ENCODE measurements at regions not wholly inside any gene's neighbourhood (a gene's known extent, or its start where the extent isn't known, plus 50 kb on each side); places are given as distances from the start of the nearest gene placed in this dataset.

- Histone ChIP-seq H3K79me2 (ENCODE audit: insufficient read depth) (no peaks in the 10 kb centered on the region), H3K4me3 (ENCODE audit: low read depth in 2 of 2, low read length in 1 of 2) (no peak overlapping the region), H3K4me2 (no peak overlapping the region), H3K9me3 (no peaks in the 10 kb centered on the region), H3F3A (replicated peaks; ENCODE audit: insufficient read depth) (no peaks in the 10 kb centered on the region), H3K4me1 (ENCODE audit: control insufficient read depth in 1 of 2, insufficient read depth in 2 of 2, low read depth in 1 of 2, low read length in 1 of 2) (no peaks in the 10 kb centered on the region), H2AFZ (ENCODE audit: low read depth) (no peak overlapping the region), H3K9me2 (no peaks in the 10 kb centered on the region), H3K36me3 (replicated peaks in 1 of 2; ENCODE audit: control insufficient read depth in 1 of 2, insufficient read depth in 2 of 2, low read length in 1 of 2) (no peaks in the 10 kb centered on the region), H3K27me3 (ENCODE audit: insufficient read depth) (no peaks in the 10 kb centered on the region), H3K9ac (no peak overlapping the region), H3K27ac (ENCODE audit: low read depth in 2 of 2, low read length in 1 of 2) (no peak overlapping the region), H4K20me1 (ENCODE audit: insufficient read depth) (no peaks in the 10 kb centered on the region)
- TF ChIP-seq PBX3 (IDR thresholded peaks at IDR 0.05): no peak
- TF ChIP-seq TEAD4 (IDR thresholded peaks at IDR 0.05; ENCODE audit: borderline replicate concordance, insufficient read depth): no peak
- TF ChIP-seq ELF1 (IDR thresholded peaks at IDR 0.05): no peak
- TF ChIP-seq SIN3A (IDR thresholded peaks at IDR 0.05; ENCODE audit: borderline replicate concordance, low read depth, low read length): no peak
- 80% methylated on average over 2 of the region's 2 CpGs for WGBS (ENCODE audit: low lambda C conversion rate)
- ChIA-PET CTCF (no interaction called here), POLR2A (no interaction called here)
- DNase-seq: no peak
These were observed 108.5 kb upstream of the PAPPA start for GRCh38 chr9:116045083-116045482.

GRCh38 chr9:116048081-116048480 lies 105.5 kb upstream of the PAPPA start:
- Histone ChIP-seq H3K27ac (ENCODE audit: low read depth in 2 of 2, low read length in 1 of 2) (no peak overlapping the region), H3K9me3 (no peaks in the 10 kb centered on the region), H4K20me1 (ENCODE audit: insufficient read depth) (no peaks in the 10 kb centered on the region), H3K4me1 (ENCODE audit: control insufficient read depth in 1 of 2, insufficient read depth in 2 of 2, low read depth in 1 of 2, low read length in 1 of 2) (no peaks in the 10 kb centered on the region), H2AFZ (ENCODE audit: low read depth) (no peak overlapping the region), H3K79me2 (ENCODE audit: insufficient read depth) (no peaks in the 10 kb centered on the region), H3K9ac (no peak overlapping the region), H3K36me3 (replicated peaks in 1 of 2; ENCODE audit: control insufficient read depth in 1 of 2, insufficient read depth in 2 of 2, low read length in 1 of 2) (no peaks in the 10 kb centered on the region), H3F3A (replicated peaks; ENCODE audit: insufficient read depth) (no peaks in the 10 kb centered on the region), H3K4me2 (no peak overlapping the region), H3K27me3 (ENCODE audit: insufficient read depth) (no peaks in the 10 kb centered on the region), H3K9me2 (no peaks in the 10 kb centered on the region), H3K4me3 (ENCODE audit: low read depth in 2 of 2, low read length in 1 of 2) (no peak overlapping the region)
- TF ChIP-seq CHD2 (IDR thresholded peaks at IDR 0.05; ENCODE audit: low read length, partially characterized antibody): no peak
- no peak for TF ChIP-seq POLR2AphosphoS5 (IDR thresholded peaks at IDR 0.05; ENCODE audit: low read depth, low read length)
- no peak for TF ChIP-seq CTCF (IDR thresholded peaks at IDR 0.05)
- ChIA-PET CTCF (no interaction called here), POLR2A (no interaction called here)
- 83% methylated on average over 2 of the region's 2 CpGs for WGBS (ENCODE audit: low lambda C conversion rate)
- no peak for DNase-seq

GRCh38 chr9:116049456-116049855 lies 104.1 kb upstream of the PAPPA start:
- H3K9me2 ChIP-seq: no peaks in the 10 kb centered on the region
- H3K4me2 ChIP-seq: no peak overlapping the region
- H2AFZ ChIP-seq (ENCODE audit: low read depth): no peak overlapping the region
- no peaks in the 10 kb centered on the region for H3K27me3 ChIP-seq (ENCODE audit: insufficient read depth)
- H3F3A ChIP-seq (replicated peaks; ENCODE audit: insufficient read depth): no peaks in the 10 kb centered on the region
- WGBS (ENCODE audit: low lambda C conversion rate): 61% methylated on average over 4 of the region's 4 CpGs
- no peak overlapping the region for H3K4me3 ChIP-seq (ENCODE audit: low read depth in 2 of 2, low read length in 1 of 2)
- H4K20me1 ChIP-seq (ENCODE audit: insufficient read depth): no peaks in the 10 kb centered on the region
- TF ChIP-seq MXI1 (IDR thresholded peaks at IDR 0.05; ENCODE audit: low read depth, low read length) (no peak), REST (IDR thresholded peaks at IDR 0.05; ENCODE audit: low read depth, low read length) (no peak), FOSL2 (IDR thresholded peaks at IDR 0.05; ENCODE audit: borderline replicate concordance, low read depth) (no peak), MEF2A (IDR thresholded peaks at IDR 0.05; ENCODE audit: borderline replicate concordance, low read depth) (no peak), NRF1 (IDR thresholded peaks at IDR 0.05; ENCODE audit: low read depth, low read length) (no peak), MAX (IDR thresholded peaks at IDR 0.05; ENCODE audit: low read depth) (no peak), SMC3 (IDR thresholded peaks at IDR 0.05; ENCODE audit: low read depth, low read length) (no peak), EZH2phosphoT487 (IDR thresholded peaks at IDR 0.05; ENCODE audit: borderline replicate concordance, low read depth) (no peak)
- H3K79me2 ChIP-seq (ENCODE audit: insufficient read depth): no peaks in the 10 kb centered on the region
- H3K9ac ChIP-seq: no peak overlapping the region
- H3K27ac ChIP-seq (ENCODE audit: low read depth in 2 of 2, low read length in 1 of 2): no peak overlapping the region
- no peaks in the 10 kb centered on the region for H3K4me1 ChIP-seq (ENCODE audit: control insufficient read depth in 1 of 2, insufficient read depth in 2 of 2, low read depth in 1 of 2, low read length in 1 of 2)
- DNase-seq: no peak
- ChIA-PET CTCF (no interaction called here), POLR2A (no interaction called here)
- no peaks in the 10 kb centered on the region for H3K36me3 ChIP-seq (replicated peaks in 1 of 2; ENCODE audit: control insufficient read depth in 1 of 2, insufficient read depth in 2 of 2, low read length in 1 of 2)
- no peaks in the 10 kb centered on the region for H3K9me3 ChIP-seq

All from SK-N-SH (cell line).